Sigmoid colon (tissue), 4 donors: ENCODE measurements at regions not wholly inside any gene's neighbourhood (a gene's known extent, or its start where the extent isn't known, plus 50 kb on each side); places are given as distances from the start of the nearest gene placed in this dataset.

ENCODE experiments used
- CTCF ChIP-seq, 4 experiments: fragments of 450-650 bp in 3 of 4; fragments of 200-600 bp in 1 of 4; IDR thresholded peaks; one replicate each; pipeline ENCODE4 v1.5.1; 2016 to 2019; ENCODE audit warnings: antibody characterized with exemption in 4 of 4, mild to moderate bottlenecking in 3 of 4, moderate library complexity in 2 of 4
- POLR2A ChIP-seq, 2 donors: fragments of 450-650 bp; IDR thresholded peaks; one replicate each; pipeline ENCODE4 v1.6.1; 2016; ENCODE audit warnings: antibody characterized with exemption in 2 of 2, mild to moderate bottlenecking in 2 of 2, moderate library complexity in 2 of 2
- POLR2AphosphoS5 ChIP-seq, 4 donors: sonication (generic); formaldehyde crosslinking; IDR thresholded peaks; one replicate each; pipeline ENCODE4 v1.6.1; 2017; ENCODE audit warnings: antibody characterized with exemption in 4 of 4

GRCh38 chr2:35822716-35823115 lies 532.9 kb upstream of the CRIM1 start:
- TF ChIP-seq CTCF (IDR thresholded peaks at IDR 0.05) (no peak), POLR2A (IDR thresholded peaks at IDR 0.05) (no peak), POLR2AphosphoS5 (IDR thresholded peaks at IDR 0.05) (no peak)
